ENCODE measurements at regions not wholly inside any gene's neighbourhood (a gene's known extent, or its start where the extent isn't known, plus 50 kb on each side); places are given as distances from the start of the nearest gene placed in this dataset.
"Not testable (repeated sequence)": the region's sequence is repeated elsewhere in the genome, so short reads cannot be mapped to it uniquely, and the experiment has no call there.

DNA sequence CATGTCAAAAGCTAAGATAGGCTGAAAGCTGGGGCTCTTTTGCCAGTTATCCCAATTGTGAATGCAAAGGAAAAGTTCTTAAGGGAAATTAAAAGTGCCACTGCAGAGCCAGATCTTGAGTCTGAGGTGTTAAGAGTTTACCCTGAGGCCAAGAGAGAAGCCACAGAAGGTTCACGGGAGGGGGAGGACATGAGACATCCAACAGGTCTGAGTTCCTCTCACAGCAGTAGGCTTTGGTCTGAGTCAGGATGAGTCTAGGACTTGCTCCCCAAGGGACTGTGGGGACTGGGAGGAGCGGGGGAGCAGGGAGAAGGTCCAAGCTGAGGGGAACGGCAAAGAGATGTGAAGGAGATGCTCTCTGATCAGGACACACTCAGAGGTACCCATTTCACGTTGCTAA, 411.2 kb upstream of the CAMK1G start:
- TF ChIP-seq, protein P1, sequence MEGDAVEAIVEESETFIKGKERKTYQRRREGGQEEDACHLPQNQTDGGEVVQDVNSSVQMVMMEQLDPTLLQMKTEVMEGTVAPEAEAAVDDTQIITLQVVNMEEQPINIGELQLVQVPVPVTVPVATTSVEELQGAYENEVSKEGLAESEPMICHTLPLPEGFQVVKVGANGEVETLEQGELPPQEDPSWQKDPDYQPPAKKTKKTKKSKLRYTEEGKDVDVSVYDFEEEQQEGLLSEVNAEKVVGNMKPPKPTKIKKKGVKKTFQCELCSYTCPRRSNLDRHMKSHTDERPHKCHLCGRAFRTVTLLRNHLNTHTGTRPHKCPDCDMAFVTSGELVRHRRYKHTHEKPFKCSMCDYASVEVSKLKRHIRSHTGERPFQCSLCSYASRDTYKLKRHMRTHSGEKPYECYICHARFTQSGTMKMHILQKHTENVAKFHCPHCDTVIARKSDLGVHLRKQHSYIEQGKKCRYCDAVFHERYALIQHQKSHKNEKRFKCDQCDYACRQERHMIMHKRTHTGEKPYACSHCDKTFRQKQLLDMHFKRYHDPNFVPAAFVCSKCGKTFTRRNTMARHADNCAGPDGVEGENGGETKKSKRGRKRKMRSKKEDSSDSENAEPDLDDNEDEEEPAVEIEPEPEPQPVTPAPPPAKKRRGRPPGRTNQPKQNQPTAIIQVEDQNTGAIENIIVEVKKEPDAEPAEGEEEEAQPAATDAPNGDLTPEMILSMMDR (conservative IDR thresholded peaks at IDR 0.05), result no peak
- no peak for TF ChIP-seq EZH2 (IDR thresholded peaks at IDR 0.05; ENCODE audit: low read depth)
- intact Hi-C loops (cut with micrococcal nuclease; ENCODE audit: unreplicated experiment), result no loop called here
- no peak for DNase-seq
- ChIA-PET POLR2A (ENCODE audit: unreplicated experiment) (no interaction called here), CTCF (no interaction called here)
- no peak overlapping the region for H3K4me2 ChIP-seq
- H4K20me1 ChIP-seq (ENCODE audit: insufficient read depth), result no peaks in the 10 kb centered on the region
- no peak overlapping the region for H3K27ac ChIP-seq
- H3K27me3 ChIP-seq (ENCODE audit: insufficient read depth, low read depth), result no peaks in the 10 kb centered on the region
- H3K4me1 ChIP-seq (replicated peaks; ENCODE audit: insufficient read depth), result no peaks in the 10 kb centered on the region
- H3K36me3 ChIP-seq (ENCODE audit: low read depth), result no peaks in the 10 kb centered on the region
- H3F3A ChIP-seq (ENCODE audit: insufficient read depth, low read depth), result no peaks in the 10 kb centered on the region
- no peaks in the 10 kb centered on the region for H3K9me3 ChIP-seq (ENCODE audit: insufficient read depth, low read depth)
- H3K79me2 ChIP-seq (ENCODE audit: low read depth), result no peaks in the 10 kb centered on the region
- no peak overlapping the region for H3K4me3 ChIP-seq
- no TSS peak for BruUV-seq (replicated peaks)
- no peaks in the 10 kb centered on the region for H3K9me2 ChIP-seq (ENCODE audit: insufficient read depth)
- H2AFZ ChIP-seq, result no peak overlapping the region

DNA sequence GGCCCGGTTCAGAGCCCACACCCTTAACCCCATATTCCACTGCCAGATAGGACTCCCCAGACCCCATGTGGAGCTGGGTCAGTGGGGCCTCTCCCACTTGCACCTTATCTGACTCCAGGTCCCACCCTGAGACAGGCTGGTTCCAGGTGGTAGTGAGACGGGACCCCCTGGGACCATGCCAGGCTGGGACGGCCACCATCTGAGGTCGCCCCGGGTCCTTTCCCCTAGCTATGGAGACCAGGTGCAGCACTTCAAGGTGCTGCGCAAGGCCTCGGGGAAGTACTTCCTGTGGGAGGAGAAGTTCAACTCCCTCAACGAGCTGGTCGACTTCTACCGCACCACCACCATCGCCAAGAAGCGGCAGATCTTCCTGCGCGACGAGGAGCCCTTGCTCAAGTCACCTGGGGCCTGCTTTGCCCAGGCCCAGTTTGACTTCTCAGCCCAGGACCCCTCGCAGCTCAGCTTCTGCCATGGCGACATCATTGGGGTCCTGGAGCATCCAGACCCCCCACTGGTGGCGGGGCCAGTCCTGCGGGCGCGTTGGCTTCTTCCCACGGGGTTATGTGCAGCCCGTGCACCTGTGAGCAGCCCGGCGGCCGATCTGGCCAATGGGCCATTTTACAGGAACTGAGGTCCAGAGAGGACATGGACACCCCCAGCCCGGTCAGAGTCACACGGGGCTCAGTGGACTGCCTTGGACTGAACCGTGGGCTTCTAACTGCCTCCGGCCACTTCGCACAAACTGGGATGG, 410.5 kb upstream of the CAMK1G start:
- H3K36me3 ChIP-seq (ENCODE audit: low read depth); CTCF ChIA-PET; H3K4me3 ChIP-seq; H3K4me1 ChIP-seq (replicated peaks; ENCODE audit: insufficient read depth); H4K20me1 ChIP-seq (ENCODE audit: insufficient read depth); H3K27me3 ChIP-seq (ENCODE audit: insufficient read depth, low read depth); H3K9me2 ChIP-seq (ENCODE audit: insufficient read depth); H3F3A ChIP-seq (ENCODE audit: insufficient read depth, low read depth); H2AFZ ChIP-seq; H3K4me2 ChIP-seq; H3K27ac ChIP-seq; H3K79me2 ChIP-seq (ENCODE audit: low read depth); BruUV-seq (replicated peaks); H3K9me3 ChIP-seq (ENCODE audit: insufficient read depth, low read depth); DNase-seq; POLR2A ChIA-PET (ENCODE audit: unreplicated experiment); intact Hi-C loops (cut with micrococcal nuclease; ENCODE audit: unreplicated experiment): not testable (repeated sequence)

DNA sequence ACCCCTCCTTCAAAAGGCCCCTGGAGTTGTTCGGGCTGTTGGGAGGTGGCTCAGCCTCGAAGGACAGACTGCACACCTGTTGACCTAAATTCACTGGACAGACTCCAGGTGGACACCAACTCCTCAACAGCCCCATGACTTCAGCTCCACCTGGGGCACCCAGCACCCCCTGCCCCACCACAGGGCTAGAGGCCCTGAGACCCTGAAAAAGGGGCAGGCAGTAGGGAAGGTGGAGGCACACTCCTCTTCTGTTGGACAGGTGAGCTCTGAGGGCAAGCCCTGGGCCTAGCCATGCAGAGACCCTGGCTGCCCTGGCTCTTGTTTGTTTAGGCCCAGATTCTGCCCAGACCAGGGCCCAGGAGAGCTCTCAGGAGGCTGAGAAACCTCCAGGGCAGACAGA, 409.7 kb upstream of the CAMK1G start:
- CTCF ChIA-PET, result not testable (repeated sequence)

DNA sequence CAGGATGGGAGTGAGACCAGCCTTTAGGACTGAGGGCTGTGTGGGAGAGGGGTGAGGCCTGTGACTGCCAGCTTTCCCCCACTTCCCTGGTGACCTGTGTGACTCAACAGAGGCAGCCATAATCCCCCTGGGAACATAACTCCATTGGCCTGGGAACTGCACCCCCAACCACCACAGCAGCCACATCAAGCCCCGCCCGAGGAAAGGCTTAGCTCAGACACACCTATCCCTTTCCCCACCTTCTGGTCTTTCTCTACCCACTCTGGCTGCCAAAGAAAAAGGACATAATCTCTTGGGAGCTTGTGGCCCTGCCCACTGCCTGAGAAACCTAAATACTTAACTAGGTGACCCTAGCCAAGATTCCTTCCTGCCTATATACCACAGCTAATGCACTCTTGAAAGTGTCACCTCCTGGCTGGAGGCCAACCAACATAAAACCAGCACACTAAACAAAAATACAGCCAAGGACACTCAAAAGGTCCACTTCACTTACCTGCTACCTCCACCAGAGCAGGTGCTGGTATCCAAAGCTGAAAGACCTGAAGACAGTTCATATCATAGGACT, 406.6 kb upstream of the CAMK1G start:
- no TSS peak for BruUV-seq (replicated peaks)
- intact Hi-C loops (cut with micrococcal nuclease; ENCODE audit: unreplicated experiment), result no loop called here
- no peaks in the 10 kb centered on the region for H3K36me3 ChIP-seq (ENCODE audit: low read depth)

More for the DNA sequence above, 409.7 kb upstream of the CAMK1G start:
- H3K9me2 ChIP-seq (ENCODE audit: insufficient read depth); H3K4me2 ChIP-seq; H3K4me3 ChIP-seq; H3F3A ChIP-seq (ENCODE audit: insufficient read depth, low read depth); H3K4me1 ChIP-seq (replicated peaks; ENCODE audit: insufficient read depth); intact Hi-C loops (cut with micrococcal nuclease; ENCODE audit: unreplicated experiment); H2AFZ ChIP-seq; BruUV-seq (replicated peaks); H3K79me2 ChIP-seq (ENCODE audit: low read depth); H3K27me3 ChIP-seq (ENCODE audit: insufficient read depth, low read depth); H3K27ac ChIP-seq; POLR2A ChIA-PET (ENCODE audit: unreplicated experiment); H3K36me3 ChIP-seq (ENCODE audit: low read depth); H4K20me1 ChIP-seq (ENCODE audit: insufficient read depth); H3K9me3 ChIP-seq (ENCODE audit: insufficient read depth, low read depth); DNase-seq: not testable (repeated sequence)

More for the DNA sequence above, 406.6 kb upstream of the CAMK1G start:
- TF ChIP-seq, protein P1 (conservative IDR thresholded peaks at IDR 0.05), result no peak
- TF ChIP-seq EZH2 (IDR thresholded peaks at IDR 0.05; ENCODE audit: low read depth), result no peak
- Histone ChIP-seq H4K20me1 (ENCODE audit: insufficient read depth) (no peaks in the 10 kb centered on the region), H3F3A (ENCODE audit: insufficient read depth, low read depth) (no peaks in the 10 kb centered on the region), H3K4me3 (no peak overlapping the region), H3K27me3 (ENCODE audit: insufficient read depth, low read depth) (no peaks in the 10 kb centered on the region), H3K9me2 (ENCODE audit: insufficient read depth) (no peaks in the 10 kb centered on the region; the same call in 1 of the 2 replicates), H3K4me2 (no peak overlapping the region), H3K9me3 (ENCODE audit: insufficient read depth, low read depth) (no peaks in the 10 kb centered on the region), H3K27ac (no peak overlapping the region), H3K79me2 (ENCODE audit: low read depth) (no peaks in the 10 kb centered on the region), H3K4me1 (replicated peaks; ENCODE audit: insufficient read depth) (no peaks in the 10 kb centered on the region), H2AFZ (no peak overlapping the region)
- CTCF ChIA-PET, result no interaction called here
- POLR2A ChIA-PET (ENCODE audit: unreplicated experiment), result no interaction called here
- no peak for DNase-seq

All from PC-9 (cell line).